NCI-H526 treated with DMSO at 0.1 percent for 48 hours (cell line): ENCODE measurements at regions not wholly inside any gene's neighbourhood (a gene's known extent, or its start where the extent isn't known, plus 50 kb on each side); places are given as distances from the start of the nearest gene placed in this dataset.
"Not testable (repeated sequence)": the region's sequence is repeated elsewhere in the genome, so short reads cannot be mapped to it uniquely, and the experiment has no call there.

ENCODE experiments used
- DNase-seq: peaks from one replicate; lab custom pipeline; 2025; lab: John Stamatoyannopoulos, UW

GRCh38 chr13:108077284-108077683, 138.1 kb downstream of the LIG4 start:
- no peak for DNase-seq

- DNase-seq: not testable (repeated sequence)
These were observed 140.9 kb downstream of the LIG4 start for GRCh38 chr13:108074429-108074828.

- no peak for DNase-seq
These were observed 144.4 kb downstream of the LIG4 start for GRCh38 chr13:108070925-108071324.

- DNase-seq: no peak
These were observed 144.8 kb downstream of the LIG4 start for GRCh38 chr13:108070491-108070890.

GRCh38 chr13:108069521-108070210, 145.7 kb downstream of the LIG4 start:
- DNase-seq: no peak

- DNase-seq: not testable (repeated sequence)
These were observed 151.0 kb downstream of the LIG4 start for GRCh38 chr13:108064372-108064771.

- DNase-seq: no peak
These were observed 155.2 kb downstream of the LIG4 start for GRCh38 chr13:108060111-108060510.

GRCh38 chr13:108056278-108056677, 159.1 kb downstream of the LIG4 start:
- DNase-seq: no peak

GRCh38 chr13:108049211-108049610, 166.1 kb downstream of the LIG4 start:
- DNase-seq: no peak

GRCh38 chr13:108044954-108045353, 170.4 kb downstream of the LIG4 start:
- no peak for DNase-seq

GRCh38 chr13:108042866-108043265, 172.5 kb downstream of the LIG4 start:
- not testable (repeated sequence) for DNase-seq

GRCh38 chr13:108037348-108037747, 178.0 kb downstream of the LIG4 start:
- no peak for DNase-seq

- no peak for DNase-seq
These were observed 178.9 kb downstream of the LIG4 start for GRCh38 chr13:108036411-108036932.

GRCh38 chr13:108034909-108035410, 180.4 kb downstream of the LIG4 start:
- DNase-seq: no peak

GRCh38 chr13:108033800-108034707, 181.3 kb downstream of the LIG4 start:
- no peak for DNase-seq

GRCh38 chr13:108031865-108032264, 183.5 kb downstream of the LIG4 start:
- DNase-seq: no peak

GRCh38 chr13:108030769-108031168, 184.6 kb downstream of the LIG4 start:
- no peak for DNase-seq

- no peak for DNase-seq
These were observed 188.5 kb downstream of the LIG4 start for GRCh38 chr13:108026680-108027410.

GRCh38 chr13:108020027-108020426, 195.3 kb downstream of the LIG4 start:
- no peak for DNase-seq

GRCh38 chr13:108018371-108018870, 196.9 kb downstream of the LIG4 start:
- no peak for DNase-seq

- no peak for DNase-seq
These were observed 208.7 kb downstream of the LIG4 start for GRCh38 chr13:108006619-108007018.

- DNase-seq: no peak
These were observed 210.1 kb downstream of the LIG4 start for GRCh38 chr13:108005231-108005630.
